ENCODE measurements at regions not wholly inside any gene's neighbourhood (a gene's known extent, or its start where the extent isn't known, plus 50 kb on each side); places are given as distances from the start of the nearest gene placed in this dataset.

- Histone ChIP-seq H3K27me3 (no peaks in the 10 kb centered on the region), H3K36me3 (no peaks in the 10 kb centered on the region), H3K4me3 (no peak overlapping the region), H3K4me1 (peaks cover 0 to 12% (median 0%) of the 10 kb centered on the region in 4 donors), H3K27ac (no peak overlapping the region), H3K9me3 (peaks cover 0 to 6% (median 0%) of the 10 kb centered on the region in 4 donors)
- DNase-seq (ENCODE audit: low spot score in 2 of 2): no peak
- WGBS, 2 donors: 83 to 87% methylated on average over 18 of the region's 18 CpGs
- TF ChIP-seq POLR2A (IDR thresholded peaks at IDR 0.05) (no peak), CTCF (IDR thresholded peaks at IDR 0.05) (no peak), EP300 (IDR thresholded peaks at IDR 0.05) (no peak)
These were observed 194.8 kb downstream of the TFCP2L1 start for GRCh38 chr2:121090088-121090715.

GRCh38 chr2:121092095-121092494 lies 192.9 kb downstream of the TFCP2L1 start:
- no peaks in the 10 kb centered on the region for H3K27me3 ChIP-seq
- no peak for DNase-seq (ENCODE audit: low spot score in 2 of 2)
- WGBS, 2 donors: 81 to 87% methylated on average over 2 of the region's 2 CpGs
- H3K4me3 ChIP-seq: no peak overlapping the region
- H3K36me3 ChIP-seq: no peaks in the 10 kb centered on the region
- no peak overlapping the region for H3K27ac ChIP-seq
- peaks cover 0 to 6% (median 0%) of the 10 kb centered on the region in 4 donors for H3K9me3 ChIP-seq
- H3K4me1 ChIP-seq: peaks cover 0 to 12% (median 0%) of the 10 kb centered on the region in 4 donors
- TF ChIP-seq CTCF (IDR thresholded peaks at IDR 0.05): no peak
- no peak for TF ChIP-seq POLR2A (IDR thresholded peaks at IDR 0.05)
- TF ChIP-seq EP300 (IDR thresholded peaks at IDR 0.05): no peak

- 36 to 61% methylated on average over 2 of the region's 2 CpGs for WGBS, 2 donors
- peaks cover 0 to 7% (median 0%) of the 10 kb centered on the region in 4 donors for H3K4me1 ChIP-seq
- no peaks in the 10 kb centered on the region for H3K36me3 ChIP-seq
- no peaks in the 10 kb centered on the region for H3K27me3 ChIP-seq
- H3K27ac ChIP-seq: no peak overlapping the region
- peaks cover 0 to 6% (median 0%) of the 10 kb centered on the region in 4 donors for H3K9me3 ChIP-seq
- no peak overlapping the region for H3K4me3 ChIP-seq
- no peak for TF ChIP-seq POLR2A (IDR thresholded peaks at IDR 0.05)
- no peak for TF ChIP-seq EP300 (IDR thresholded peaks at IDR 0.05)
- DNase-seq (ENCODE audit: low spot score in 2 of 2): no peak
These were observed 191.3 kb downstream of the TFCP2L1 start for GRCh38 chr2:121093692-121094091.

GRCh38 chr2:121094101-121094500 lies 190.9 kb downstream of the TFCP2L1 start:
- Histone ChIP-seq H3K9me3 (peaks cover 0 to 6% (median 0%) of the 10 kb centered on the region in 4 donors), H3K4me3 (no peak overlapping the region), H3K27ac (no peak overlapping the region), H3K4me1 (peaks cover 0 to 2% (median 0%) of the 10 kb centered on the region in 4 donors), H3K36me3 (no peaks in the 10 kb centered on the region), H3K27me3 (no peaks in the 10 kb centered on the region)
- WGBS, 2 donors: 54% methylated on average over 3 of the region's 3 CpGs
- no peak for DNase-seq (ENCODE audit: low spot score in 2 of 2)
- TF ChIP-seq POLR2A (IDR thresholded peaks at IDR 0.05) (no peak), CTCF (IDR thresholded peaks at IDR 0.05) (no peak), EP300 (IDR thresholded peaks at IDR 0.05) (no peak)

- Histone ChIP-seq H3K4me1 (no peaks in the 10 kb centered on the region), H3K36me3 (no peaks in the 10 kb centered on the region), H3K27ac (no peak overlapping the region), H3K9me3 (peaks cover 0 to 6% (median 0%) of the 10 kb centered on the region in 4 donors), H3K4me3 (no peak overlapping the region), H3K27me3 (no peaks in the 10 kb centered on the region)
- TF ChIP-seq EP300 (IDR thresholded peaks at IDR 0.05) (no peak), POLR2A (IDR thresholded peaks at IDR 0.05) (no peak), CTCF (IDR thresholded peaks at IDR 0.05) (no peak)
- WGBS, 2 donors: 86% methylated on average over 3 of the region's 3 CpGs
- no peak for DNase-seq (ENCODE audit: low spot score in 2 of 2)
These were observed 190.2 kb downstream of the TFCP2L1 start for GRCh38 chr2:121094845-121095244.
